GM23338 (cell line): ENCODE measurements at regions not wholly inside any gene's neighbourhood (a gene's known extent, or its start where the extent isn't known, plus 50 kb on each side); places are given as distances from the start of the nearest gene placed in this dataset.

Experiments used
- ATAC-seq: fragments of 200-7000 bp; cut with Tn5 transposase; 3 replicates; pipeline ENCODE4 v1.9.1; 2020
- DNase-seq: peaks from one replicate; pipeline ENCODE4 v3.0.0-alpha.2; 2015; ENCODE audit warnings: low spot score
- H2AFZ ChIP-seq: fragments of 200-600 bp; sonication (generic); 2 replicates; pipeline ENCODE4 v1.8.0; 2016; ENCODE audit warnings: antibody characterized with exemption, mild to moderate bottlenecking, moderate library complexity
- H3F3A ChIP-seq: fragments of 200-600 bp; sonication (generic); replicated peaks from 2 replicates; pipeline ENCODE4 v1.8.0; 2017; ENCODE audit warnings: antibody characterized with exemption, mixed run types, low read depth
- H3K27ac ChIP-seq: fragments of 200-600 bp; sonication (generic); 2 replicates; pipeline ENCODE4 v1.6.1; 2016; ENCODE audit warnings: low read depth
- H3K27me3 ChIP-seq: fragments of 200-600 bp; sonication (generic); 2 replicates; pipeline ENCODE4 v1.8.0; 2016; ENCODE audit warnings: mild to moderate bottlenecking, mixed run types, moderate library complexity; ENCODE audit not compliant: insufficient read depth
- H3K36me3 ChIP-seq: fragments of 200-600 bp; sonication (generic); 2 replicates; pipeline ENCODE4 v1.8.0; 2016; ENCODE audit warnings: mild to moderate bottlenecking; ENCODE audit not compliant: insufficient read depth
- H3K4me1 ChIP-seq: fragments of 200-600 bp; sonication (generic); 2 replicates; pipeline ENCODE4 v1.8.0; 2016; ENCODE audit warnings: mild to moderate bottlenecking, moderate library complexity; ENCODE audit not compliant: insufficient read depth
- H3K4me2 ChIP-seq: fragments of 200-600 bp; sonication (generic); 2 replicates; pipeline ENCODE4 v1.7.1; 2017; ENCODE audit warnings: mixed run types
- H3K4me3 ChIP-seq: fragments of 200-600 bp; sonication (generic); 2 replicates; pipeline ENCODE4 v1.6.1; 2016; ENCODE audit warnings: mixed run types
- H3K79me2 ChIP-seq: fragments of 200-600 bp; sonication (generic); replicated peaks from 2 replicates; pipeline ENCODE4 v1.8.0; 2017; ENCODE audit warnings: mild to moderate bottlenecking; ENCODE audit not compliant: insufficient read depth
- H3K9me2 ChIP-seq: fragments of 200-600 bp; sonication (generic); 2 replicates; pipeline ENCODE4 v1.8.0; 2017; ENCODE audit not compliant: insufficient read depth
- H4K20me1 ChIP-seq: fragments of 200-600 bp; sonication (generic); replicated peaks from 2 replicates; pipeline ENCODE4 v1.8.0; 2017; ENCODE audit warnings: mild to moderate bottlenecking; ENCODE audit not compliant: insufficient read depth
- H3K27ac Mint-ChIP-seq: 2 replicates; pipeline ENCODE4 v1.8.0; 2020; ENCODE audit warnings: inconsistent platforms, mild to moderate bottlenecking, moderate library complexity, mixed read lengths
- H3K27me3 Mint-ChIP-seq: 3 replicates; pipeline ENCODE4 v1.8.0; 2022; ENCODE audit warnings: low read depth, mild to moderate bottlenecking, moderate library complexity, mixed read lengths, inconsistent platforms; ENCODE audit not compliant: insufficient read depth, poor library complexity
- H3K36me3 Mint-ChIP-seq: 3 replicates; pipeline ENCODE4 v1.8.0; 2021; ENCODE audit warnings: low read depth, mild to moderate bottlenecking, inconsistent platforms, moderate library complexity, mixed read lengths
- H3K4me1 Mint-ChIP-seq: 3 replicates; pipeline ENCODE4 v1.8.0; 2020; ENCODE audit warnings: mild to moderate bottlenecking, inconsistent platforms, mixed read lengths
- H3K4me3 Mint-ChIP-seq: 3 replicates; pipeline ENCODE4 v1.8.0; 2021; ENCODE audit warnings: moderate library complexity, mild to moderate bottlenecking, inconsistent platforms, mixed read lengths
- H3K9me3 Mint-ChIP-seq: 3 replicates; pipeline ENCODE4 v1.8.0; 2020; ENCODE audit warnings: moderate library complexity, mild to moderate bottlenecking, inconsistent platforms, mixed read lengths
- CREB1 ChIP-seq: fragments of 250-450 bp; sonication (Bioruptor Pico); IDR thresholded peaks from 2 replicates; pipeline ENCODE4 v1.5.0; 2020; ENCODE audit warnings: low read depth, mild to moderate bottlenecking, moderate library complexity
- EZH2 ChIP-seq: fragments of 200-600 bp; sonication (generic); IDR thresholded peaks from one replicate; pipeline ENCODE4 v1.8.0; 2017; ENCODE audit warnings: antibody characterized with exemption, mild to moderate bottlenecking, low read depth; ENCODE audit not compliant: unreplicated experiment
- EZH2phosphoT487 ChIP-seq: fragments of 200-600 bp; sonication (generic); IDR thresholded peaks from one replicate; pipeline ENCODE4 v1.8.1; 2018; ENCODE audit warnings: antibody characterized with exemption; ENCODE audit not compliant: unreplicated experiment
- JUNB ChIP-seq: IDR thresholded peaks from one replicate; pipeline ENCODE4 v1.6.1; 2016; ENCODE audit warnings: antibody characterized with exemption; ENCODE audit not compliant: unreplicated experiment
- NANOG ChIP-seq: IDR thresholded peaks from 2 replicates; pipeline ENCODE4 v1.6.1; 2016; ENCODE audit warnings: antibody characterized with exemption, borderline replicate concordance
- POLR2AphosphoS5 ChIP-seq: IDR thresholded peaks from 2 replicates; pipeline ENCODE4 v1.6.1; 2016; ENCODE audit warnings: antibody characterized with exemption, low read depth
- STAT1 ChIP-seq: IDR thresholded peaks from one replicate; pipeline ENCODE4 v1.6.1; 2016; ENCODE audit warnings: antibody characterized with exemption; ENCODE audit not compliant: unreplicated experiment
- ZNF114 ChIP-seq: fragments of 250-450 bp; sonication (Bioruptor Pico); IDR thresholded peaks from 2 replicates; pipeline ENCODE4 v1.5.0; 2020; ENCODE audit warnings: mild to moderate bottlenecking, moderate library complexity
- ZNF331 ChIP-seq: fragments of 250-450 bp; sonication (Bioruptor Pico); IDR thresholded peaks from 2 replicates; pipeline ENCODE4 v1.5.0; 2020; ENCODE audit warnings: low read depth, mild to moderate bottlenecking, moderate library complexity
- TF ChIP-seq, protein P1 (sequence below): IDR thresholded peaks from one replicate; pipeline ENCODE4 v1.6.1; 2018; ENCODE audit warnings: antibody characterized with exemption; ENCODE audit not compliant: unreplicated experiment
- TF ChIP-seq, protein P2 (sequence below): fragments of 250-450 bp; sonication (Bioruptor Pico); IDR thresholded peaks from 2 replicates; pipeline ENCODE4 v1.5.0; 2020; ENCODE audit warnings: mild to moderate bottlenecking, moderate library complexity
- TF ChIP-seq, protein P3 (sequence below), 2 experiments: fragments of 200-600 bp in 1 of 2; sonication (generic) in 1 of 2; conservative IDR thresholded peaks; 2 replicates each; pipeline versions ENCODE4 v1.5.1 to v1.6.1; 2016 to 2017; ENCODE audit warnings: antibody characterized with exemption in 2 of 2, low read depth in 2 of 2, mild to moderate bottlenecking in 2 of 2, moderate library complexity in 1 of 2
- TF ChIP-seq, protein P4 (sequence below): IDR thresholded peaks from 2 replicates; pipeline ENCODE4 v1.6.1; 2016; ENCODE audit warnings: antibody characterized with exemption

DNA sequence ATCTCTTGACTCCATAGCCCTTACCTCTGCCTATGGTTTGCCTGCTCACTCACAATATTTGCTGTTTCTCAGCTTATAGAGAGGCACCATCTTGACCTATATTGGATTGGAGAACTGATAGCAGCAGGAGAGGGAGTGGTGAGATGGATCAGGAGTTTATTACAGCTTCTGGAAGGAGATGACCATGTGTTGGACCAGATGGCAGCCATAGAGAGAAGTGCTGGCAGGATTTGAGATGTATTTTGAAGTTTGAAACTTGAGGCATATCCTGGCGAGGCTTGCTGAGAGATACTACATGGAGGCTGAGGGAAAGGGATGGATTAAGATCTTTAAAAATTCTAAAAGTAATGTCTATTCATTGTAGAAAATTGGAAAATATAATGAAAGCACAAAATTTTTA, 198.0 kb upstream of the ZFP64 start:
- Mint-ChIP-seq H3K9me3 (peaks cover 3% of the 10 kb centered on the region; the same call in 2 of the 3 replicates), H3K4me3 (no peak overlapping the region), H3K4me1 (peaks cover 5% of the 10 kb centered on the region; the same call in 2 of the 3 replicates), H3K36me3 (no peaks in the 10 kb centered on the region), H3K27ac (no peak overlapping the region), H3K27me3 (no peaks in the 10 kb centered on the region)
- Histone ChIP-seq H3K4me2 (no peak overlapping the region), H3K27ac (no peak overlapping the region), H3K4me3 (no peak overlapping the region), H3K36me3 (no peaks in the 10 kb centered on the region), H3K79me2 (no peaks in the 10 kb centered on the region), H3K27me3 (no peaks in the 10 kb centered on the region), H4K20me1 (no peaks in the 10 kb centered on the region), H3F3A (no peaks in the 10 kb centered on the region), H3K4me1 (no peaks in the 10 kb centered on the region; the same call in 1 of the 2 replicates), H2AFZ (no peak overlapping the region), H3K9me2 (no peaks in the 10 kb centered on the region)
- TF ChIP-seq JUNB (no peak), EZH2phosphoT487 (no peak), ZNF114 (no peak), EZH2 (no peak), ZNF331 (CRISPR knock-in tag) (no peak), STAT1 (no peak), CREB1 (CRISPR knock-in tag) (no peak), NANOG (no peak), POLR2AphosphoS5 (no peak)
- TF ChIP-seq, protein P1, sequence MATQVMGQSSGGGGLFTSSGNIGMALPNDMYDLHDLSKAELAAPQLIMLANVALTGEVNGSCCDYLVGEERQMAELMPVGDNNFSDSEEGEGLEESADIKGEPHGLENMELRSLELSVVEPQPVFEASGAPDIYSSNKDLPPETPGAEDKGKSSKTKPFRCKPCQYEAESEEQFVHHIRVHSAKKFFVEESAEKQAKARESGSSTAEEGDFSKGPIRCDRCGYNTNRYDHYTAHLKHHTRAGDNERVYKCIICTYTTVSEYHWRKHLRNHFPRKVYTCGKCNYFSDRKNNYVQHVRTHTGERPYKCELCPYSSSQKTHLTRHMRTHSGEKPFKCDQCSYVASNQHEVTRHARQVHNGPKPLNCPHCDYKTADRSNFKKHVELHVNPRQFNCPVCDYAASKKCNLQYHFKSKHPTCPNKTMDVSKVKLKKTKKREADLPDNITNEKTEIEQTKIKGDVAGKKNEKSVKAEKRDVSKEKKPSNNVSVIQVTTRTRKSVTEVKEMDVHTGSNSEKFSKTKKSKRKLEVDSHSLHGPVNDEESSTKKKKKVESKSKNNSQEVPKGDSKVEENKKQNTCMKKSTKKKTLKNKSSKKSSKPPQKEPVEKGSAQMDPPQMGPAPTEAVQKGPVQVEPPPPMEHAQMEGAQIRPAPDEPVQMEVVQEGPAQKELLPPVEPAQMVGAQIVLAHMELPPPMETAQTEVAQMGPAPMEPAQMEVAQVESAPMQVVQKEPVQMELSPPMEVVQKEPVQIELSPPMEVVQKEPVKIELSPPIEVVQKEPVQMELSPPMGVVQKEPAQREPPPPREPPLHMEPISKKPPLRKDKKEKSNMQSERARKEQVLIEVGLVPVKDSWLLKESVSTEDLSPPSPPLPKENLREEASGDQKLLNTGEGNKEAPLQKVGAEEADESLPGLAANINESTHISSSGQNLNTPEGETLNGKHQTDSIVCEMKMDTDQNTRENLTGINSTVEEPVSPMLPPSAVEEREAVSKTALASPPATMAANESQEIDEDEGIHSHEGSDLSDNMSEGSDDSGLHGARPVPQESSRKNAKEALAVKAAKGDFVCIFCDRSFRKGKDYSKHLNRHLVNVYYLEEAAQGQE, result no peak
- TF ChIP-seq, protein P2, sequence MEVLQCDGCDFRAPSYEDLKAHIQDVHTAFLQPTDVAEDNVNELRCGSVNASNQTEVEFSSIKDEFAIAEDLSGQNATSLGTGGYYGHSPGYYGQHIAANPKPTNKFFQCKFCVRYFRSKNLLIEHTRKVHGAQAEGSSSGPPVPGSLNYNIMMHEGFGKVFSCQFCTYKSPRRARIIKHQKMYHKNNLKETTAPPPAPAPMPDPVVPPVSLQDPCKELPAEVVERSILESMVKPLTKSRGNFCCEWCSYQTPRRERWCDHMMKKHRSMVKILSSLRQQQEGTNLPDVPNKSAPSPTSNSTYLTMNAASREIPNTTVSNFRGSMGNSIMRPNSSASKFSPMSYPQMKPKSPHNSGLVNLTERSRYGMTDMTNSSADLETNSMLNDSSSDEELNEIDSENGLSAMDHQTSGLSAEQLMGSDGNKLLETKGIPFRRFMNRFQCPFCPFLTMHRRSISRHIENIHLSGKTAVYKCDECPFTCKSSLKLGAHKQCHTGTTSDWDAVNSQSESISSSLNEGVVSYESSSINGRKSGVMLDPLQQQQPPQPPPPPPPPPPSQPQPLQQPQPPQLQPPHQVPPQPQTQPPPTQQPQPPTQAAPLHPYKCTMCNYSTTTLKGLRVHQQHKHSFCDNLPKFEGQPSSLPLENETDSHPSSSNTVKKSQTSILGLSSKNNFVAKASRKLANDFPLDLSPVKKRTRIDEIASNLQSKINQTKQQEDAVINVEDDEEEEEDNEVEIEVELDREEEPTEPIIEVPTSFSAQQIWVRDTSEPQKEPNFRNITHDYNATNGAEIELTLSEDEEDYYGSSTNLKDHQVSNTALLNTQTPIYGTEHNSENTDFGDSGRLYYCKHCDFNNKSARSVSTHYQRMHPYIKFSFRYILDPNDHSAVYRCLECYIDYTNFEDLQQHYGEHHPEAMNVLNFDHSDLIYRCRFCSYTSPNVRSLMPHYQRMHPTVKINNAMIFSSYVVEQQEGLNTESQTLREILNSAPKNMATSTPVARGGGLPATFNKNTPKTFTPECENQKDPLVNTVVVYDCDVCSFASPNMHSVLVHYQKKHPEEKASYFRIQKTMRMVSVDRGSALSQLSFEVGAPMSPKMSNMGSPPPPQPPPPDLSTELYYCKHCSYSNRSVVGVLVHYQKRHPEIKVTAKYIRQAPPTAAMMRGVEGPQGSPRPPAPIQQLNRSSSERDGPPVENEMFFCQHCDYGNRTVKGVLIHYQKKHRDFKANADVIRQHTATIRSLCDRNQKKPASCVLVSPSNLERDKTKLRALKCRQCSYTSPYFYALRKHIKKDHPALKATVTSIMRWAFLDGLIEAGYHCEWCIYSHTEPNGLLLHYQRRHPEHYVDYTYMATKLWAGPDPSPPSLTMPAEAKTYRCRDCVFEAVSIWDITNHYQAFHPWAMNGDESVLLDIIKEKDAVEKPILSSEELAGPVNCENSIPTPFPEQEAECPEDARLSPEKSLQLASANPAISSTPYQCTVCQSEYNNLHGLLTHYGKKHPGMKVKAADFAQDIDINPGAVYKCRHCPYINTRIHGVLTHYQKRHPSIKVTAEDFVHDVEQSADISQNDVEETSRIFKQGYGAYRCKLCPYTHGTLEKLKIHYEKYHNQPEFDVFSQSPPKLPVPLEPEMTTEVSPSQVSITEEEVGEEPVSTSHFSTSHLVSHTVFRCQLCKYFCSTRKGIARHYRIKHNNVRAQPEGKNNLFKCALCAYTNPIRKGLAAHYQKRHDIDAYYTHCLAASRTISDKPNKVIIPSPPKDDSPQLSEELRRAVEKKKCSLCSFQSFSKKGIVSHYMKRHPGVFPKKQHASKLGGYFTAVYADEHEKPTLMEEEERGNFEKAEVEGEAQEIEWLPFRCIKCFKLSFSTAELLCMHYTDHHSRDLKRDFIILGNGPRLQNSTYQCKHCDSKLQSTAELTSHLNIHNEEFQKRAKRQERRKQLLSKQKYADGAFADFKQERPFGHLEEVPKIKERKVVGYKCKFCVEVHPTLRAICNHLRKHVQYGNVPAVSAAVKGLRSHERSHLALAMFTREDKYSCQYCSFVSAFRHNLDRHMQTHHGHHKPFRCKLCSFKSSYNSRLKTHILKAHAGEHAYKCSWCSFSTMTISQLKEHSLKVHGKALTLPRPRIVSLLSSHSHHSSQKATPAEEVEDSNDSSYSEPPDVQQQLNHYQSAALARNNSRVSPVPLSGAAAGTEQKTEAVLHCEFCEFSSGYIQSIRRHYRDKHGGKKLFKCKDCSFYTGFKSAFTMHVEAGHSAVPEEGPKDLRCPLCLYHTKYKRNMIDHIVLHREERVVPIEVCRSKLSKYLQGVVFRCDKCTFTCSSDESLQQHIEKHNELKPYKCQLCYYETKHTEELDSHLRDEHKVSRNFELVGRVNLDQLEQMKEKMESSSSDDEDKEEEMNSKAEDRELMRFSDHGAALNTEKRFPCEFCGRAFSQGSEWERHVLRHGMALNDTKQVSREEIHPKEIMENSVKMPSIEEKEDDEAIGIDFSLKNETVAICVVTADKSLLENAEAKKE (CRISPR knock-in tag), result no peak
- TF ChIP-seq, protein P3, sequence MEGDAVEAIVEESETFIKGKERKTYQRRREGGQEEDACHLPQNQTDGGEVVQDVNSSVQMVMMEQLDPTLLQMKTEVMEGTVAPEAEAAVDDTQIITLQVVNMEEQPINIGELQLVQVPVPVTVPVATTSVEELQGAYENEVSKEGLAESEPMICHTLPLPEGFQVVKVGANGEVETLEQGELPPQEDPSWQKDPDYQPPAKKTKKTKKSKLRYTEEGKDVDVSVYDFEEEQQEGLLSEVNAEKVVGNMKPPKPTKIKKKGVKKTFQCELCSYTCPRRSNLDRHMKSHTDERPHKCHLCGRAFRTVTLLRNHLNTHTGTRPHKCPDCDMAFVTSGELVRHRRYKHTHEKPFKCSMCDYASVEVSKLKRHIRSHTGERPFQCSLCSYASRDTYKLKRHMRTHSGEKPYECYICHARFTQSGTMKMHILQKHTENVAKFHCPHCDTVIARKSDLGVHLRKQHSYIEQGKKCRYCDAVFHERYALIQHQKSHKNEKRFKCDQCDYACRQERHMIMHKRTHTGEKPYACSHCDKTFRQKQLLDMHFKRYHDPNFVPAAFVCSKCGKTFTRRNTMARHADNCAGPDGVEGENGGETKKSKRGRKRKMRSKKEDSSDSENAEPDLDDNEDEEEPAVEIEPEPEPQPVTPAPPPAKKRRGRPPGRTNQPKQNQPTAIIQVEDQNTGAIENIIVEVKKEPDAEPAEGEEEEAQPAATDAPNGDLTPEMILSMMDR (conservative IDR thresholded peaks at IDR 0.05; ENCODE audit: low read depth in 2 of 2), result no peak
- TF ChIP-seq, protein P4, sequence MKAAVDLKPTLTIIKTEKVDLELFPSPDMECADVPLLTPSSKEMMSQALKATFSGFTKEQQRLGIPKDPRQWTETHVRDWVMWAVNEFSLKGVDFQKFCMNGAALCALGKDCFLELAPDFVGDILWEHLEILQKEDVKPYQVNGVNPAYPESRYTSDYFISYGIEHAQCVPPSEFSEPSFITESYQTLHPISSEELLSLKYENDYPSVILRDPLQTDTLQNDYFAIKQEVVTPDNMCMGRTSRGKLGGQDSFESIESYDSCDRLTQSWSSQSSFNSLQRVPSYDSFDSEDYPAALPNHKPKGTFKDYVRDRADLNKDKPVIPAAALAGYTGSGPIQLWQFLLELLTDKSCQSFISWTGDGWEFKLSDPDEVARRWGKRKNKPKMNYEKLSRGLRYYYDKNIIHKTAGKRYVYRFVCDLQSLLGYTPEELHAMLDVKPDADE, result no peak
- no peak for ATAC-seq
- no peak for DNase-seq
